K562 (cell line): ENCODE measurements at regions not wholly inside any gene's neighbourhood (a gene's known extent, or its start where the extent isn't known, plus 50 kb on each side); places are given as distances from the start of the nearest gene placed in this dataset.

Source experiments
- ATAC-seq: fragments of 200-7000 bp; cut with Tn5 transposase; 3 replicates; pipeline ENCODE4 v1.9.1; 2020; ENCODE audit warnings: moderate library complexity
- BruUV-seq: library from RNA; stranded (reverse); fragments of 400-500 nt; replicated peaks from 2 replicates; lab custom pipeline; 2021; lab: Mats Ljungman, UMichigan
- CTCF ChIA-PET: fragments of 300-600 bp; formaldehyde crosslinking; extraction: SDS; loops from one replicate; lab custom pipeline; 2021; ENCODE audit warnings: low intra/inter-chr PET ratio; lab: Yijun Ruan, JAX
- POLR2A ChIA-PET: fragments of 300-600, 350-650 bp; sonication (Branson Sonifier 250); formaldehyde crosslinking; extraction: SDS; loops from one replicate; lab custom pipeline; 2021; ENCODE audit warnings: antibody characterized with exemption, inconsistent platforms; lab: Yijun Ruan, JAX
- DNase-seq, 4 experiments: peaks; one replicate each; pipeline versions ENCODE4 v3.0.0 to v3.0.0-alpha.2; 2011 to 2018; ENCODE audit warnings: low spot score in 3 of 4, mixed read lengths in 3 of 4; ENCODE audit errors: extremely low read depth in 1 of 4
- FAIRE-seq: peaks from 2 replicates; lab custom pipeline; 2011; peaks lifted over from hg19 to GRCh38; lab: Jason Lieb, UNC
- H2AFZ ChIP-seq: 2 replicates; pipeline ENCODE4 v1.6.0; 2011; ENCODE audit warnings: low read depth, low read length, control low read depth, inconsistent platforms
- H3K27ac ChIP-seq: fragments of 200-600 bp; 3 replicates; pipeline ENCODE4 v1.8.0; 2011; ENCODE audit warnings: low read depth, mild to moderate bottlenecking, control low read depth, inconsistent platforms, low read length, moderate library complexity, mixed read lengths; ENCODE audit errors: extremely low read depth
- H3K27me3 ChIP-seq, 2 experiments: fragments of 300-600 bp in 1 of 2; 2 replicates in 1 of 2; 3 replicates in 1 of 2; pipeline versions ENCODE4 v1.6.0 to v1.8.0; 2011; ENCODE audit warnings: inconsistent platforms in 2 of 2, low read length in 2 of 2, mild to moderate bottlenecking in 1 of 2, mixed read lengths in 1 of 2, moderate library complexity in 1 of 2; ENCODE audit not compliant: control insufficient read depth in 2 of 2, insufficient read depth in 2 of 2
- H3K36me3 ChIP-seq: fragments of 300-600 bp; 3 replicates; pipeline ENCODE4 v1.8.0; 2011; ENCODE audit warnings: mild to moderate bottlenecking, low read length, inconsistent platforms; ENCODE audit not compliant: control insufficient read depth, insufficient read depth
- H3K4me1 ChIP-seq, 2 experiments: fragments of 200-600 bp in 1 of 2; replicated peaks in 1 of 2; 2 replicates in 1 of 2; 3 replicates in 1 of 2; pipeline versions ENCODE4 v1.5.1 to v1.8.0; 2011; ENCODE audit warnings: inconsistent platforms in 2 of 2, low read length in 2 of 2, mild to moderate bottlenecking in 1 of 2, mixed read lengths in 1 of 2, moderate library complexity in 1 of 2; ENCODE audit not compliant: control insufficient read depth in 2 of 2, insufficient read depth in 2 of 2
- H3K4me2 ChIP-seq: 2 replicates; pipeline ENCODE4 v1.6.1; 2011; ENCODE audit warnings: low read length, control low read depth, inconsistent platforms, mixed read lengths; ENCODE audit not compliant: insufficient read depth
- H3K4me3 ChIP-seq: fragments of 200-600 bp; sonication (generic), shearing (Covaris generic); 2 replicates; pipeline ENCODE4 v1.5.1; 2016; ENCODE audit warnings: control low read depth, inconsistent platforms
- H3K79me2 ChIP-seq: fragments of 200-600 bp; 3 replicates; pipeline ENCODE4 v1.8.0; 2011; ENCODE audit warnings: low read length, inconsistent platforms; ENCODE audit not compliant: control insufficient read depth, insufficient read depth
- H3K9ac ChIP-seq, 2 experiments: 2 replicates each; pipeline versions ENCODE4 v1.6.0 to v1.6.1; 2011; ENCODE audit warnings: low read depth in 2 of 2, low read length in 2 of 2, control low read depth in 1 of 2, inconsistent platforms in 1 of 2, mild to moderate bottlenecking in 1 of 2, mixed read lengths in 1 of 2; ENCODE audit not compliant: insufficient read depth in 1 of 2
- H3K9me1 ChIP-seq: one replicate; pipeline ENCODE4 v1.6.0; 2011; ENCODE audit warnings: inconsistent platforms, mild to moderate bottlenecking, low read length, moderate library complexity; ENCODE audit not compliant: control insufficient read depth, insufficient read depth
- H3K9me3 ChIP-seq: replicated peaks from 2 replicates; pipeline ENCODE4 v1.5.1; 2011; ENCODE audit warnings: low read depth, low read length, inconsistent platforms; ENCODE audit not compliant: control insufficient read depth, insufficient read depth
- H4K20me1 ChIP-seq: replicated peaks from 2 replicates; pipeline ENCODE4 v1.6.1; 2011; ENCODE audit warnings: low read length, inconsistent platforms, mixed read lengths; ENCODE audit not compliant: control insufficient read depth, insufficient read depth
- BHLHE40 ChIP-seq: IDR thresholded peaks from 2 replicates; pipeline ENCODE4 v1.6.1; 2011; ENCODE audit warnings: low read length, improper control_type of control experiment
- CEBPG ChIP-seq, 3 experiments: fragments of 200-800 bp in 1 of 3; sonication (Bioruptor generic) in 1 of 3; sonication (generic) in 1 of 3; formaldehyde crosslinking in 1 of 3; IDR thresholded peaks in 2 of 3; conservative IDR thresholded peaks in 1 of 3; 2 replicates each; pipeline versions ENCODE4 v1.6.1 to v1.8.0; 2016 to 2022; ENCODE audit warnings: missing compliant biosample characterization in 2 of 3, missing genetic modification characterization in 2 of 3, mild to moderate bottlenecking in 1 of 3, missing genetic modification reagents in 1 of 3
- EP300 ChIP-seq: IDR thresholded peaks from 2 replicates; pipeline ENCODE4 v1.6.1; 2012; ENCODE audit warnings: low read length, improper control_type of control experiment
- KAT7 ChIP-seq: sonication (generic); formaldehyde crosslinking; IDR thresholded peaks from 2 replicates; pipeline ENCODE4 v1.8.0; 2022; ENCODE audit warnings: missing genetic modification reagents, mild to moderate bottlenecking, borderline replicate concordance
- MAFF ChIP-seq: IDR thresholded peaks from 2 replicates; pipeline ENCODE4 v1.6.1; 2012; ENCODE audit warnings: low read length, improper control_type of control experiment
- MAFG ChIP-seq: fragments of 450-650 bp; conservative IDR thresholded peaks from 2 replicates; pipeline ENCODE4 v1.6.1; 2016; ENCODE audit warnings: missing genetic modification characterization, missing compliant biosample characterization
- MTF1 ChIP-seq: fragments of 250-450 bp; sonication (Bioruptor Pico); IDR thresholded peaks from 2 replicates; pipeline ENCODE4 v1.9.0; 2021; ENCODE audit warnings: moderate library complexity, mild to moderate bottlenecking, inconsistent platforms, borderline replicate concordance
- NR1H2 ChIP-seq: sonication (generic); formaldehyde crosslinking; IDR thresholded peaks from 2 replicates; pipeline ENCODE4 v1.4.0; 2020; ENCODE audit warnings: mild to moderate bottlenecking, missing genetic modification reagents
- RNF2 ChIP-seq: sonication (generic); IDR thresholded peaks from 2 replicates; pipeline ENCODE4 v1.6.1; 2016
- SMC3 ChIP-seq: conservative IDR thresholded peaks from 2 replicates; pipeline ENCODE4 v1.6.1; 2011; ENCODE audit warnings: low read depth, low read length, improper control_type of control experiment; ENCODE audit not compliant: insufficient read depth
- TEAD1 ChIP-seq, 2 experiments: fragments of 450-650 bp in 1 of 2; sonication (generic) in 1 of 2; formaldehyde crosslinking; IDR thresholded peaks; 2 replicates each; pipeline versions ENCODE4 v1.4.0 to v1.8.0; 2020 to 2022; ENCODE audit warnings: mild to moderate bottlenecking in 2 of 2, missing genetic modification reagents in 1 of 2
- THAP7 ChIP-seq: fragments of 250-450 bp; sonication (Bioruptor Pico); IDR thresholded peaks from 2 replicates; pipeline ENCODE4 v1.5.0; 2021
- ZNF316 ChIP-seq: fragments of 450-650 bp; IDR thresholded peaks from 2 replicates; pipeline ENCODE4 v1.6.1; 2016
- WGBS: fragments of 100-300 bp; shearing (Covaris generic); methylation state at CpG from one replicate; pipeline ENCODE4 v1.1.6; 2016; ENCODE audit warnings: low coverage, mixed read lengths; ENCODE audit not compliant: insufficient coverage; ENCODE audit errors: missing lambda C conversion rate; 5-methylcytosine and 5-hydroxymethylcytosine counted together
- in situ Hi-C: fragments of 300-500 bp; cut with MboI; formaldehyde crosslinking; loops from 4 replicates; pipeline ENCODE4 v1.15.0; 2018; ENCODE audit warnings: inconsistent platforms, mixed read lengths
- intact Hi-C: fragments of 100-400 bp; cut with micrococcal nuclease; formaldehyde crosslinking; loops from 2 replicates; pipeline ENCODE4 v1.14.2; 2022
- TF ChIP-seq, protein P1 (sequence below): fragments of 450-650 bp; IDR thresholded peaks from one replicate; pipeline ENCODE4 v1.6.1; 2018; ENCODE audit warnings: mild to moderate bottlenecking, moderate library complexity; ENCODE audit not compliant: partially characterized antibody
- TF ChIP-seq, protein P2 (sequence below): fragments of 450-650 bp; IDR thresholded peaks from 2 replicates; pipeline ENCODE4 v1.6.1; 2016; ENCODE audit warnings: antibody characterized with exemption

GRCh38 chr12:74454109-74454508, 83.5 kb upstream of the ATXN7L3B start:
- H3K27me3 ChIP-seq, result no peaks in the 10 kb centered on the region
- CTCF ChIA-PET, result no interaction called here
- WGBS, result 0% methylated on average over 1 of the region's 1 CpG
- no peak overlapping the region for H3K4me3 ChIP-seq
- H3K9me3 ChIP-seq, result no peaks in the 10 kb centered on the region
- no peak overlapping the region for H3K4me2 ChIP-seq
- DNase-seq (no peak), FAIRE-seq (no peak)
- in situ Hi-C loops (no loop called here), intact Hi-C loops (no loop called here)
- H3K79me2 ChIP-seq, result no peaks in the 10 kb centered on the region
- no peaks in the 10 kb centered on the region for H3K9me1 ChIP-seq
- no peak overlapping the region for H3K9ac ChIP-seq
- H3K27ac ChIP-seq, result no peak overlapping the region
- BruUV-seq, result no TSS peak
- H4K20me1 ChIP-seq, result no peaks in the 10 kb centered on the region
- TF ChIP-seq SMC3, result no peak
- TF ChIP-seq MAFG (tag), result 0 out of 2 replicates have a peak, but pooled peaks have one; percentile 20
- peak; percentile 63 for TF ChIP-seq ZNF316
- TF ChIP-seq KAT7 (CRISPR knock-in tag), result no peak
- TF ChIP-seq, all 486 proteins: peak for 2
- Histone ChIP-seq H3K4me1 (no peaks in the 10 kb centered on the region), H2AFZ (no peak overlapping the region), H3K36me3 (no peaks in the 10 kb centered on the region)
- ATAC-seq, result no peak
- POLR2A ChIA-PET, result no interaction called here

DNA sequence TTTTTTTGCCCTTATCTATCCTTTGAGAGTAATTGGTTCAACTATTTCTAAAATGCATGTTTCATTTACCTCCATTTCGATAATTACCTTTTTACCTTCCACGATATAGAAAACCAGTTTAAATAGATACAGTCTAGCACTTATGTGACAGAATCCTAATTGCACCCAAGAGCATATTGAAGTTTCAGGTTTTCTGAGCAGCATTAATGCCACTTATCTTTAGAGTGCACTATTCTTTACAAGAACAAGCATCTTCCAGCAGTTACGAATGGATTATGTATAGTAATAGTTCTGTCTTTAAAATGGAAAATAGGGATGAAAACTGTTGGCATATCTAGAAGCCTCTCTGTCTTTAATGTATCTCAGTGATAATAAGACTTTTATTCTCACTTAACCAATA, 82.2 kb upstream of the ATXN7L3B start:
- intact Hi-C loops, result no loop called here
- no peak overlapping the region for H3K27ac ChIP-seq
- ATAC-seq, result no peak
- TF ChIP-seq TEAD1 (CRISPR knock-in tag; IDR thresholded peaks at IDR 0.05), result no peak
- no peak for TF ChIP-seq RNF2
- TF ChIP-seq EP300, result no peak
- TF ChIP-seq BHLHE40, result no peak
- TF ChIP-seq CEBPG (CRISPR knock-in tag; IDR thresholded peaks at IDR 0.05), result no peak
- TF ChIP-seq CEBPG (tag; conservative IDR thresholded peaks at IDR 0.05 in 1 of 2, IDR thresholded peaks at IDR 0.05 in 1 of 2), result no peak
- no peak for TF ChIP-seq MAFF
- TF ChIP-seq THAP7 (CRISPR knock-in tag), result no peak
- TF ChIP-seq NR1H2 (CRISPR knock-in tag), result no peak
- TF ChIP-seq MTF1 (CRISPR knock-in tag), result no peak
- TF ChIP-seq, protein P1, sequence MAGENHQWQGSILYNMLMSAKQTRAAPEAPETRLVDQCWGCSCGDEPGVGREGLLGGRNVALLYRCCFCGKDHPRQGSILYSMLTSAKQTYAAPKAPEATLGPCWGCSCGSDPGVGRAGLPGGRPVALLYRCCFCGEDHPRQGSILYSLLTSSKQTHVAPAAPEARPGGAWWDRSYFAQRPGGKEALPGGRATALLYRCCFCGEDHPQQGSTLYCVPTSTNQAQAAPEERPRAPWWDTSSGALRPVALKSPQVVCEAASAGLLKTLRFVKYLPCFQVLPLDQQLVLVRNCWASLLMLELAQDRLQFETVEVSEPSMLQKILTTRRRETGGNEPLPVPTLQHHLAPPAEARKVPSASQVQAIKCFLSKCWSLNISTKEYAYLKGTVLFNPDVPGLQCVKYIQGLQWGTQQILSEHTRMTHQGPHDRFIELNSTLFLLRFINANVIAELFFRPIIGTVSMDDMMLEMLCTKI, result no peak
- TF ChIP-seq, protein P2, sequence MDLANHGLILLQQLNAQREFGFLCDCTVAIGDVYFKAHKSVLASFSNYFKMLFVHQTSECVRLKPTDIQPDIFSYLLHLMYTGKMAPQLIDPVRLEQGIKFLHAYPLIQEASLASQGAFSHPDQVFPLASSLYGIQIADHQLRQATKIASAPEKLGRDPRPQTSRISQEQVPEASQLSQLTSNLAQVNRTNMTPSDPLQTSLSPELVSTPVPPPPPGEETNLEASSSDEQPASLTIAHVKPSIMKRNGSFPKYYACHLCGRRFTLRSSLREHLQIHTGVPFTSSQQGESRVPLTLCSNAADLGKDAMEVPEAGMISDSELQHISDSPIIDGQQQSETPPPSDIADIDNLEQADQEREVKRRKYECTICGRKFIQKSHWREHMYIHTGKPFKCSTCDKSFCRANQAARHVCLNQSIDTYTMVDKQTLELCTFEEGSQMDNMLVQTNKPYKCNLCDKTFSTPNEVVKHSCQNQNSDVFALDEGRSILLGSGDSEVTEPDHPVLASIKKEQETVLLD, result no peak

More for the DNA sequence above, 82.2 kb upstream of the ATXN7L3B start:
- H3K27me3 ChIP-seq, result no peaks in the 10 kb centered on the region
- no peak overlapping the region for H3K4me2 ChIP-seq
- no peaks in the 10 kb centered on the region for H3K4me1 ChIP-seq
- H4K20me1 ChIP-seq, result no peaks in the 10 kb centered on the region
- no peak overlapping the region for H2AFZ ChIP-seq
- H3K9ac ChIP-seq, result no peak overlapping the region
- DNase-seq (no peak), FAIRE-seq (no peak)
- WGBS, result 4% methylated on average over 3 of the region's 3 CpGs
- no peaks in the 10 kb centered on the region for H3K9me3 ChIP-seq
- H3K4me3 ChIP-seq, result no peak overlapping the region
- ChIA-PET CTCF (no interaction called here), POLR2A (no interaction called here)
- in situ Hi-C loops, result no loop called here
- H3K36me3 ChIP-seq, result no peaks in the 10 kb centered on the region
- no peaks in the 10 kb centered on the region for H3K9me1 ChIP-seq
- BruUV-seq, result no TSS peak
- H3K79me2 ChIP-seq, result no peaks in the 10 kb centered on the region
